SK-N-DZ (cell line): ENCODE measurements at regions not wholly inside any gene's neighbourhood (a gene's known extent, or its start where the extent isn't known, plus 50 kb on each side); places are given as distances from the start of the nearest gene placed in this dataset.
"Not testable (repeated sequence)": the region's sequence is repeated elsewhere in the genome, so short reads cannot be mapped to it uniquely, and the experiment has no call there.

Experiments
- DNase-seq: peaks from one replicate; pipeline ENCODE4 v3.0.0-alpha.2; 2015; ENCODE audit warnings: low spot score

DNA sequence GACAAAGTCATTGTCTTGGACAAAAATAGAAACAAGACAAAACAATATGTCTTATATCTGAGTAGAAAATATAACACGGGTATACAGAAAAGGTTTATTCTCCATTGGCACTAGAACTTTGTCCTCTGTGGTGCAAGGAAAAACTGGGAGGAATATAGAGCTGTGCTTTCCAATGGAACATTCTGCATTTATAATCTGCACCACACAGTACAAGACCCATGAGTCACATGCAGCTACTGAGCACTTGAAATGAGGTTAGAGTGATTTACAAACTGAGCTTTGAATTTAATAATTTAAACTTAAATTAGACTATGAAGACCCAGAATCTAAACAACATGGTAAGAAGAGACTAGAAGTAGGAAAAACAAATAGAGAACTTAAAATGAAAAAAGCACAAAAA is 86.1 kb downstream of the RAP2A start:
- DNase-seq = no peak

DNA sequence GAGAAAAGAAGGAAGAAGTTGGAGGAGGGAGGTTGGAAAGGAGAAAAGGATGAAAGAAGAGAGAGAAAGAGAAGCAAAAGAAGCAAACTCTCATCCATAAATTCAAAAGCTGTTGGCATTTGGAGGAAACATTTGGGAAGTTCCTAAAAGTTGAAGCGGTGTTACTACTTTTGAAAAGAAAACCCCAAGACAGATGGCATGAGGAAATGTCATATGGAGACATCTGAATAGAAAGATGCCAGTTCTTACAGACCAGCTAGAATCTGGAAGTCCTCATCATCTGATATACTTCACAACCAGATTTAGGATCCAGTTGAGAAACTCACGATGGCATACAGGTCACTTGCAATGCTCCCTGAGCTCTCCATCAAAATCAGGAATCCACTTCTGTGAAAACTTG is 86.9 kb downstream of the RAP2A start:
- no peak for DNase-seq

DNA sequence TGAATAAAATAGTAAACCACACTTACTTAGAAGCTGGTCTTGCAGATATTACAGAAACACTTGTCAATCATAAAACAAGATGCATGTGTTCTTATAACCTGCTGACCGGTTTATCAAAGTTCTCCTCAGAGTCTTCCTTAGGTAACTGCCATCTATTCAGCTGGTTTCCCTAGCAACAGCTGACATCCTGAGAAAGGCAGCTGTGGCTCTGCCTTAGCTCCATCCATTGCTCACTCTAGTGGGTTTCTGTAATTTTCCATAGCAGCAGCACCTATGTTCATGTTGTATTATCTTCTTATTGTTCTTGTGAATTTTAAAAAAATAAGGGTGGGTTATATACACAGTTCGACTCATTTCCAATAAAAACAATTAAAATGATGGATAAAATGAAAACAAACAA is 87.8 kb downstream of the RAP2A start:
- DNase-seq = peak; percentile 37

DNA sequence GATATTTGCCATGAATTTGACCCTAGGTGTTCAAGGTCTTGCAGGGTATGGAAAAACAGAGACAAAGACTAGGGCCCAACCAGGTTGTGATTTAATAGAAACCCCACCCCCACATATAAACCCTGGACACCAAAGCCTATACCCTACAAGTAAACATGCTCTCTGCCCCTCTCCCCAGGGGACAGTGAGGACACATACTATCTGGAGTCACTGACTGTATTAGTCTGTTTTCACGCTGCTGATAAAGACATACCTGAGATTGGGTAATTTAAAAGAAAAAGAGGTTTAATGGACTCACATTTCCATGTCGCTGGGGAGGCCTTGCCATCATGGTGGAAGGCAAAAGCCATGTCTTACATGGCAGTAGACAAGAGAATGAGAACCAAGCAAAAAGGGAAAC is 88.3 kb downstream of the RAP2A start:
- DNase-seq = no peak

DNA sequence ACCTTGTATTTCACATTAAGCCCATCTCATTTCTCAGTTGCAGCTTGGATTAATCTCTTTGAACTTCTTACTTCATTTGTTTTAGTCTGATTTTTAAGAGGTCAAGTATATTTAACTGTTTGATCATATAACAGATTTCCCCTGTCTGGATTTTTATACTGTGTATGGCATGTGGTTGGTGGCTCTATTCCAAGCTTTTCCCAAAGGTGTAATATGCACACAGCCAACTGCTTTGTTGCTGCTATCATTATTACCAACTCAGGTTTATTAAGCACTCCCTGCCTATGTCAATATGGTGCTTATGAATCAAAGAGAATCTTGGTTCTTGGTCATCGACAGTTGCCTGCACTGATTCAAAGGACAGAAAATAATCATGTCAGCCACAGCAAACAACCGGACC is 92.6 kb downstream of the RAP2A start:
- no peak for DNase-seq

DNA sequence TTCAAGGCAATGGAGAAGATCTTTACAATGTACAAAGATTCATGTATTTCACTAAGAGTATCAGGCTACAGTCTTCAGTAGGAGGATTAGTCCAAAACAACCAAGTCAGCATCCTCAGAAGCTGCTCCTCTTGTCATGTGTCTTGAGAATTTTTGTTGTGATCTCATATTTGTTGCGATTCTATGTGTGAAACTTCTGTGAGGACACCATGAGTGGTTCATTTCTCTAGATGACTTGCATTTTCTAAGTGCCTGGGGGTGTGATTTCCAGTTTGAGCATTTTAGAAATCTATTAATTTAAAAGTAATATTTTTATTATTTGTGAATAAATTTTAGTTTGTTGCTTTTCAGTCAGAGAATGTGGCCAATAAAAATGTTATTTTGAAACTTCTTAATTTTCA is 94.5 kb downstream of the RAP2A start:
- no peak for DNase-seq

DNA sequence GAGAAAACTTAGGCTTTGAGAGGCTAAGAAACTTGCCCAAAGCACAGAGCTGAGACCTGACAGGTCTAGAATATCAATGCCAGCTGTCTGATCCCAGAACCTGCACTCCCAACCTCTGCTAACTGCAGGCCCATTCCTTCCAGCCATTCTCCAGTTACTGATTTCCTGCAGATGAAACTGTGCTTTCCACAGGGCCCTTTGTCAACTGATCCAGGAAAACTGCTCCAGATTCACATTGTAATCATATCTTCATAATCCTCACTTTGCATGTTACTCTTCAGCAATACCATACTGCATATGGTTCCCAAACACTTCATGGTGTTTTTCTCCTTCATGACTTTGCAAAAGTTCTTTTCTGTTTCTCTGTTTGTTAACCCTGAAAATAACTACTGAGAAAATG is 100.6 kb downstream of the RAP2A start:
- DNase-seq = peak; percentile 48

DNA sequence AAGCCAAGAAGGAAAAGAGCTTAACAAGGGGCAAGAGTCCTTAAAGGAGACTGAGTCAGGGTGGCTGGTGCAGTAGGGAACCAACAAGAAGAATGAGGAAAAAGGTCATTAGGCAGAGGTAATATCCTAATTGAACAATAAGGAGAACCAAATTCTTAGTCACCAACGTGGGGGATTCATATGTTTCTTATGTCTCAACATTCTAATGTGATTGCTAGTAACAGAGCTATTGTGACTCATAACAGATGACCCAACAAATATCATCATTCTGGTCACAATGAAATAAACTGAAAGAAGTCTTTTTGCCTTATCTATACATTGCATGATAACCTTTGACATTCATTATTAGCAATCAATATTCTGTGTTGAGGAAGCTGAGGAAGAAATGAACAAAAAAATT is 101.6 kb downstream of the RAP2A start:
- no peak for DNase-seq

DNA sequence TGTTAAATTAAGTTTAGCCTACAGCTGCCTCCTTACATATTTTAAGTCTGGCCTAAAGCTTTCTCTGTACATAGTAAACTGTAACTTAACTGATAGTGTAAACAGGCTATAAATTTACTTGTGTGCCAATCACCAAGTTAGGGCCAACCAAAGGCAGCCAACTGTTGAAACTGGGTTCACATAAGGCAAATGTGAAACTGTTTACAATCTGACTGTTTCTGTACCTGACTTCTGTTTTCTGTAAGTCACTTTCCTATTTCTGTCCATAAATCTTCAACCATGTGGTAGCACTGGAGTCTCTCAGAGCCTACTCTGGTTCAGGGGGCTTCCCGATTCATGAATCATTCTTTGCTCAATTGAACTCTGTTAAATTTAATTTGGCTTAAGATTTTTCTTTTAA is 103.1 kb downstream of the RAP2A start:
- DNase-seq = no peak

DNA sequence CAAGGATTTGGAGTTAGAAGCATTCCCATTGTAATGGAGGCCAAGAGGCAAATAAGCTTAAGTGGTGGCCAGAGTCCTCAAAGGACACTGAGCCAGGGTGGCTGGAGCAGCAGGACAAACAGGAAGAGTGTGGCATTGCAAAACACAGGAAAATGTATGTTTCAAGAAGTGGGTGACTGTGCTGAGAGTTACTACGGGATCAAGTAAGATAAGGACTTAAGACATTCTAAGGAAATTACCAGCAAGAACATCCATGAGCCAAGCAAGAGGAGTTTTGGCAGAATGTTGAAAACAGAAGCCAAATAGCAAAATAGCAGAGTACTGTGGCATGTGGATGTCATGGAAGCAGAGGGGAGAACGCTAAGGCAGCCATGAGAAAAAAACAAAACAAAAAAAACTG is 104.2 kb downstream of the RAP2A start:
- DNase-seq = no peak

DNA sequence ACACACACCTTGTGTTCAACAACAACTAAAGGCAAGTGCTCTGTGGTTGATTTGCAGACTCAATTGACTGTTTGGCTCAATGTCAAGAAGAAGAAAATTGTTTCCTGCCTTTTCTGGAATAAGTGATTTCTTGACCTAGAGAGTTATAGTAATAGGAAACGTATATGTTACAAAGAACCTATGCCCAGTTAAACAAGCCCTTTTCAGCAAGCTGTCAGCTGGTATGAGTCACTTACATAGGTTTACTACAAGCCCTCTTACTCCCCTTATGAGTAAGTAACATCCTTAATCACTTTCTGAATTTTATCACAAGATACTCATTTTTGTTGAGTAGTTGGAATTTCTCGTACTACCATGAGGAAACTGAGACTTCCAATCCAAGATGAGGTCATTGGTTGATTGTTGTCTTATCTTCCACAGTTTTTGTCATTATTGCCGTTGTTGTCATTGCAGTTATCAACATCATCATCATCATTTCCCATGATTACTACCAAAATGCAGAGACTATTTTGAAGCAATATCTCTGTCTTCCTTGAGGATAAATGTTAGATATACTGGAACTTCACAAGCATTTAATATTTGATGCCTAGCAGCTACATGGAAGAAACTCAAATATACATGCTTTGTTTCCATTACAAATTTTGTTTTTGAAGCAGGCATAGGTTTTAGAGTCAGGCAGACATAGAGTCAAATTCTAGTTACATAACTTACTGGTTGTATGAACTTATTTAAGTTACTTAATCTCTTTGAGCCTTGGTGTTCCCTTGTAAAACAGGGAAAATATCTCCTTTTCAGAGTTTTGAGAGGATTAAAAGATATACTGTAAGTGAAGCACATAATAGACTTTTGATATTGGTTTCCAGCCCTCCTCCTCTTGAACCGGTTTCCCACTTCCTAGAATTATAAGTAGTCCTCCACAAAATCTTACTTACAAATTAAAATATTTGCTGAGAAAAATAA is 106.0 kb downstream of the RAP2A start:
- no peak for DNase-seq

DNA sequence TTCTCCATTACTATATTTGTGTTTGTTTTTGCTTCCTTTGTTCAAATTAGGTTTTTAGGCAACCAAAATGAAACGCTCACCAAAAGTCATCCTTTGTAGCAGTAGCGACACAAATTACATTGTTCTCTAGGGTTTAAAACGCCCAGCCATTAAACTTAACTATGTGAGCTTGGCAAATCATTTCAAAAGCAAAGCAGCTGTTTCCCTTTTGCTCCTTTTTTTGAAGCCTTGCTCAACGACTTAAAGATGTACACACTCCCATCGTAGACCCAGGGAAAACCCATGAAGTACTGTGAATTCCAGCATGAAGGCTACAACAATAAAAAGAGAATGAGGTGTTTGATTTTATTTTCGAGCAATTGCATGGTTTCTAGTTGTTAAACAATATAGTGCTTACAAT is 106.7 kb downstream of the RAP2A start:
- no peak for DNase-seq

DNA sequence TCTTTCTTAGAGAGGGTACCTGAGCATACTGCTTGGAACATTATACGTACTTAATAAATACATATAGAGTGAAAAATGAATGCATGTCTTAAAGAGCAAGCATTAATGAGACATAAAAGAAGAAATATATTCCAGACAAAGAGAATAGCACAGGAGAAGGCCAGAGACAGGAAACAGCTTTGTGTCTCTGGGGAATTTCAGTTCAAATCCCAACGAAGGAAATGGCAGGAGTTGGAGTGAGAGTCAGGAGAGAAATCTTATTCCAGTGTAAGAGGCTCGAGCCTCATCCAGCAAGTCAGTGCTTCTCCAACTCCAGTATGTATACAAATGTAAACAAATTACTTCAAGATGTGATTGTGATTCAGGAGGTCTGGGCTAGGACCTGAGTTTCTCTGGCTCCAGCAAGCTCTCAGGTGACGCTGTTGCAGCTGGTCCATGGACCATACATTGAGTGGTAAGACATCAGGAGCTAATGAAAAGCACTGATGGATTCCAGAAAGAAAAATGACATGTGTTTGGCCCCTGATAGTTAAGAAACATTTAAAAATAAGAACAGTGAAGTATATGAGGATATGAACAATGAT is 108.2 kb downstream of the RAP2A start:
- DNase-seq = no peak

DNA sequence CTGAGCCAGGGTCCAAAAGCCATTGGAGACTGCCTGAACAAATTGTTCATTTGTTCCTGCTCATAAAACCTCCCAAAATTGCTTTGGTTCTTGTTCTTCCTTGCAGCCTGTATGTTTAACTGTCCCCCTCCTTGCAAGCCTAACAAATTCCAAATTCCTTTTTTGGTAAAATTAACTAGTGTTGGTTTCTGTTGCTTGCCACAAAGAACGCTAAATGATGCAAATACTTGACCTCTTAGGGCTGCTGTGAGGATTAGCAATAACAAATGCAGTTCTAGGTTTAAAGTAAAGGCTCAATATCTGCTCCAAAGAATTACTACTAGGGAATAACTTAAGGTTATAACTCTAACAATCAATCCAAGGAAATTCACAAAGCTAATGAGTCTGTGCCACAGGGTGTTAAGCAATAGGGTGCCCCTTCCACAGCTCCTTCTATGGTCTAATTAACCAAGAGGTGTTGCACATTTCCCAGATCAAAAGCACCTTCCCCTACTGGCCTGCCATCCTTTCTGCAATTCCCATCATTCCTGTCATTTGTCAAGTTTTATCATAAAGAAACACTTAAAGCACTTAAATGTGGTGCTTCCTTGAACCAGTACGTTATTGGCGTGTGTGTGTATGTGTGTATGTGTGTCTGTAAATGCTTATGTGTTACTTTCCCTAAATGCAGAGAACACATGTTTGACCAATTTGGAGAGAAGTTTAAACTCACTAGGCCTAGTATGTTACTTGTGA is 110.2 kb downstream of the RAP2A start:
- no peak for DNase-seq

DNA sequence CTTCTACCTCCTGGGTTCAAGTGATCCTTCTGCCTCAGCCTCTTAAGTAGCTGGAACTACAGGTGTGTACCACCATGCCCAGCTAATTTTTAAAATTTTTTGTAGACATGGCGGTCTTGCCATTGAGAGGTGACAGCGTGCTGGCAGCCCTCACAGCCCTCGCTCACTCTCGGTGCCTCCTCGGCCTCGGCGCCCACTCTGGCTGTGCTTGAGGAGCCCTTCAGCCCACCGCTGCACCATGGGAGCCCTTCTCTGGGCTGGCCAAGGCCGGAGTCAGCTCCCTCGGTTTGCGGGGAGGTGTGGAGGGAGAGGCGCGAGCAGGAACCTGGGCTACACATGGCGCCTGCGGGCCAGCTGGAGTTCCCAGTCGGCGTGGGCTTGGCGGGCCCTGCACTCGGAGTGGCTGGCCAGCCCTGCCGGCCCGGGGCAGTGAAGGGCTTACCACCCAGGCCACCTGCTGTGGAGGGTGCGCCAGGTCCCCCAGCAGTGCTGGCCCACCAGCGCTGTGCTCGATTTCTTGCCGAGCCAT is 111.1 kb downstream of the RAP2A start:
- not testable (repeated sequence) for DNase-seq

DNA sequence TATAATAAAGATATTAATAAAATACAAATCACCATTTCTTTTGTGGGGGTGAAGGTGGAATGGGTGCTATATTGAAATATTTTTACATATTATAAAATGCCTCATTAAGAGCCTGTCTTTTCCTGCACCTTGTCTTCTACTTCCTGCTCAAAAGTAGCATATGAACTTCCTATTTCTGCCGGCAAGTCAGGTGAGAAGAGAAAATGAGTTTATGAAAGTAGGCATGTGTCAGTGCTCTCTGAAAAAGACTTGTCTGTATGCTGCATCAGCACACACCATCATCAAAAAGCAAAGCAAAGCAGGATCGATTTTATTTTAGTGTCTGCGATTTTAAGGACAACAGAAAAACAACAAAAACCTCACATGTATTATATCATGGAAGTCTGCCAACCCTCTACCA is 114.2 kb downstream of the RAP2A start:
- DNase-seq = no peak

DNA sequence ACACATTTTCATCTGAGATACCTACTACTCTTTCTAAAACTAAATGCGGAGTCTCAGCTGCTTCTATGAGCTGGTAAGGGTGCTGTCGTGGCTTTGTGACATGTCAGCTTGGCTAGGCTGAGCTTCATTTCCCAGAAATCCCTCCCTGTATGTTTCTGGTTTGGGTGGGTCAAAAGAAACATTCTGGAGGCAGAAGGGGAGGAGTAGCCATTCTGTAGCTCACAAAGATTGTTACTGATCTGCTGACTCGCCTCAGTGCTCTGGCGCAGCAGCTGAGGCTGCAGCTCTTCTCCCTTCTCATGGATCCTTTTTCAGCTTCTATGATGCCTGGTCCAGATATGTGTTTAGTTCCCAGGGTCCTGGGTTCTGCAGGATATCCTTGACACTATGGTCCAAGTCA is 114.7 kb downstream of the RAP2A start:
- DNase-seq = peak; percentile 84

DNA sequence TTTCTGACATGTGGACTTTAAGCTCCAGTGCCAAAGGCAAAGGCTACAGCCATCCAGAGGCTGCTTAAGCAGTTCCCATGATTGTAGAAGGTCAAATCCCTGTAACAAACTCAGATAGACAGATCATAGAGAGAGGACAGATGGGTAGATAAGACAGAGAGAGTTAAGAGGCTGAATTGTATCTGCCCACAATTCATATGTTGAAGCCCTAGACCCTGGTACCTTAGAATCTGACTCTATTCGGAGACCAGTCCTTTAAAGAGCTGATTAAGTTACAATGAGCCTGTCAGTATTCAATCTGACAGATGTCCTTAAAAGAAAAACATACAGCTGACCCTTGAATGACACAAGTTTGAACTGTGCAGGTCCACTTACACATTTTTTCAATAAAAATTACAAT is 115.2 kb downstream of the RAP2A start:
- DNase-seq = peak; percentile 94

DNA sequence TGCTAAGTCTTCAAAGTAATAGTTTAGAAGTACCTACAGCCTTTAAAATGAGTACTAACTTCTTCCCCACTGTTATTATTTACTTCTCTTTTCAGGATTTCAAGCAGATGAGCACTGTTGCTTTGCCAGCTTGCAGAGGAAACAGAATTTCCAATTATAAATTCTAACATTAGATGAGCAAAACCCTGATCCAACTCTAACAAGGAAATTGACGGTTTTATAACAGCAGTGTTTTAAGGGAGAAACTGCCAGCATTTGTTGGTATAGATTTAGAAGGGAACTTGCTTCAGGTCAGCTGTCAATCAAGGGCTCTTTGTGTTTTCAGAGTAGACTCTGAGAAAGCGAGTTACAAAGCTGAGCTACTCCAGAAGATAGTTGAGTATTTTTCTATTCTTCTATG is 120.5 kb downstream of the RAP2A start:
- DNase-seq = no peak

DNA sequence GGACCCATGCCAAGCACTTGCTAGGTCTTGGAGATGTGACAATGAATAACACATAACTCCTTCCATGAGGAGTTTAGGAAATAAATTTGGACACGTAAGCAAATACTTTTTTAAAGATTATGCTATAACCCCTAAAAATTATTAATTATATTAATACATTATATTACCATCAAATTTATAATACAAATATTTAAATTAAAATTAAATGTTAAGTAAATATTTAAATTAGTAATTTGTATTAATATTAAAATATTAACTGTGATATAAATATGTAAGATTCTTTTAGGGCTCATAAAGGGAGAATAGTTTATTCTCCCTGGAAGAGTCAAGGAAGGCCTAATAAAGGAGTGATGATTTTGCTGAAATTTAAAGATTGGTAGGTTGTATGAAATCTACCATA is 121.1 kb downstream of the RAP2A start:
- no peak for DNase-seq

DNA sequence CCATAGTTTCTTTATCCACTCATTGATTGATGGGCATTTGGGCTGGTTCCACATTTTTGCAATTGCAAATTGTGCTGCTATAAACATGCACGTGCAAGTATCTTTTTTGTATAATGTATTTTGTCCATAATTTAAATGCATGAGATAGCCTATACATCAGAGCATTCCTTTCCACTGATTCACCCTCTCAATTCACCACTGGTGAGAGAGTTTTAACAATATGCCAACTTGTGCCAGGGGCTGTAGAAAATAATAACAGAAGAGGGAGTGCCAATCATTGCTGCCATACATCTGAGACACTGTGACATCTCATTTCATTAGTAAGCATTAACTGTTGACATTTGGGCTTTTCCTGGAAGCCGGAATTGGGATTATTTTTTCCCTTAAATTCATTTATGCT is 125.1 kb downstream of the RAP2A start:
- no peak for DNase-seq

DNA sequence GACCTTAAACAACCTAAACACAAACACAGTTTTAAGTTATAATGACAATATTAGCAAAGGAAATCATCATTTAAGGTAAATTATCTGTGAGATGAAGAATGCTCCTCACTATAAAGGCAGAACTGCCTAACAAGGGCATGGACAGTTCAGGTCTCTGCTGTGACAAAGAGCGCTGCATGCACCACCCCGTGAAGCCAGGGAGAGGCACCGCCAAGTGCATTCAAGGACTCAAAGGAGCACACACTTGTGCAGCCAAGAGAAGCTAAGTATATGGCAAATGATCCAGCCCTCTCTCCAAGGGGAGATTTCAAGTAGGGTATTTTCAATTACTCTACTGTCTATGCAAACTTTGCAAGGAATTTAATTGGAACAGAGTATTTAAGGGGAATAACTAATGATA is 126.0 kb downstream of the RAP2A start:
- no peak for DNase-seq
